SK-N-SH treated with all-trans-retinoic acid at 6 μM for 48 hours (cell line): ENCODE measurements at regions not wholly inside any gene's neighbourhood (a gene's known extent, or its start where the extent isn't known, plus 50 kb on each side); places are given as distances from the start of the nearest gene placed in this dataset.
A peak's percentile ranks its signal among the peaks of the same experiment; 100 is the strongest.

Experiments
- ATAC-seq: fragments of 200-7000 bp; cut with Tn5 transposase; 3 replicates; pipeline ENCODE4 v1.9.1; 2020; ENCODE audit warnings: mild to moderate bottlenecking, moderate library complexity
- ARNTL ChIP-seq: fragments of 450-650 bp; formaldehyde crosslinking; IDR thresholded peaks from 2 replicates; pipeline ENCODE4 v1.5.0; 2020; ENCODE audit warnings: low read depth, mild to moderate bottlenecking, moderate library complexity, borderline replicate concordance
- BACH2 ChIP-seq: fragments of 250-450 bp; sonication (Bioruptor Pico); IDR thresholded peaks from 2 replicates; pipeline ENCODE4 v1.9.0; 2021; ENCODE audit warnings: mild to moderate bottlenecking, borderline replicate concordance
- CREB5 ChIP-seq: fragments of 250-450 bp; sonication (Bioruptor Pico); IDR thresholded peaks from 2 replicates; pipeline ENCODE4 v1.5.1; 2020; ENCODE audit warnings: low read depth, mild to moderate bottlenecking, moderate library complexity
- CSRNP3 ChIP-seq: fragments of 250-450 bp; sonication (Bioruptor Pico); IDR thresholded peaks from 2 replicates; pipeline ENCODE4 v1.5.1; 2021; ENCODE audit warnings: mild to moderate bottlenecking, moderate library complexity
- ESRRG ChIP-seq: fragments of 250-450 bp; sonication (Bioruptor Pico); IDR thresholded peaks from 2 replicates; pipeline ENCODE4 v1.6.1; 2021; ENCODE audit warnings: mild to moderate bottlenecking
- ISL1 ChIP-seq: fragments of 250-450 bp; sonication (Bioruptor Pico); IDR thresholded peaks from 2 replicates; pipeline ENCODE4 v2.1.2; 2022; ENCODE audit warnings: mild to moderate bottlenecking, moderate library complexity
- OSR1 ChIP-seq: fragments of 250-450 bp; sonication (Bioruptor Pico); IDR thresholded peaks from 2 replicates; pipeline ENCODE4 v1.8.0; 2022; ENCODE audit warnings: moderate library complexity, mild to moderate bottlenecking, inconsistent platforms
- RARB ChIP-seq: fragments of 250-450 bp; sonication (Bioruptor Pico); IDR thresholded peaks from 2 replicates; pipeline ENCODE4 v1.8.0; 2021; ENCODE audit warnings: mild to moderate bottlenecking, moderate library complexity
- SNAI2 ChIP-seq: fragments of 250-450 bp; sonication (Bioruptor Pico); IDR thresholded peaks from 2 replicates; pipeline ENCODE4 v1.5.0; 2020; ENCODE audit warnings: mild to moderate bottlenecking, moderate library complexity
- TOX ChIP-seq: fragments of 250-450 bp; sonication (Bioruptor Pico); IDR thresholded peaks from 2 replicates; pipeline ENCODE4 v1.8.0; 2021; ENCODE audit warnings: mild to moderate bottlenecking, moderate library complexity, borderline replicate concordance
- ZFP30 ChIP-seq: fragments of 450-650 bp; formaldehyde crosslinking; IDR thresholded peaks from 2 replicates; pipeline ENCODE4 v1.5.0; 2022; ENCODE audit warnings: mild to moderate bottlenecking, moderate library complexity
- TF ChIP-seq, protein P1 (sequence below): fragments of 250-450 bp; sonication (Bioruptor Pico); IDR thresholded peaks from 2 replicates; pipeline ENCODE4 v1.5.0; 2020; ENCODE audit warnings: mild to moderate bottlenecking, moderate library complexity

- TF ChIP-seq ISL1, result no peak
- TF ChIP-seq TOX (CRISPR knock-in tag), result no peak
- no peak for TF ChIP-seq SNAI2 (CRISPR knock-in tag)
- TF ChIP-seq ESRRG (CRISPR knock-in tag), result no peak
- no peak for TF ChIP-seq ARNTL (CRISPR knock-in tag)
- TF ChIP-seq, protein P1, sequence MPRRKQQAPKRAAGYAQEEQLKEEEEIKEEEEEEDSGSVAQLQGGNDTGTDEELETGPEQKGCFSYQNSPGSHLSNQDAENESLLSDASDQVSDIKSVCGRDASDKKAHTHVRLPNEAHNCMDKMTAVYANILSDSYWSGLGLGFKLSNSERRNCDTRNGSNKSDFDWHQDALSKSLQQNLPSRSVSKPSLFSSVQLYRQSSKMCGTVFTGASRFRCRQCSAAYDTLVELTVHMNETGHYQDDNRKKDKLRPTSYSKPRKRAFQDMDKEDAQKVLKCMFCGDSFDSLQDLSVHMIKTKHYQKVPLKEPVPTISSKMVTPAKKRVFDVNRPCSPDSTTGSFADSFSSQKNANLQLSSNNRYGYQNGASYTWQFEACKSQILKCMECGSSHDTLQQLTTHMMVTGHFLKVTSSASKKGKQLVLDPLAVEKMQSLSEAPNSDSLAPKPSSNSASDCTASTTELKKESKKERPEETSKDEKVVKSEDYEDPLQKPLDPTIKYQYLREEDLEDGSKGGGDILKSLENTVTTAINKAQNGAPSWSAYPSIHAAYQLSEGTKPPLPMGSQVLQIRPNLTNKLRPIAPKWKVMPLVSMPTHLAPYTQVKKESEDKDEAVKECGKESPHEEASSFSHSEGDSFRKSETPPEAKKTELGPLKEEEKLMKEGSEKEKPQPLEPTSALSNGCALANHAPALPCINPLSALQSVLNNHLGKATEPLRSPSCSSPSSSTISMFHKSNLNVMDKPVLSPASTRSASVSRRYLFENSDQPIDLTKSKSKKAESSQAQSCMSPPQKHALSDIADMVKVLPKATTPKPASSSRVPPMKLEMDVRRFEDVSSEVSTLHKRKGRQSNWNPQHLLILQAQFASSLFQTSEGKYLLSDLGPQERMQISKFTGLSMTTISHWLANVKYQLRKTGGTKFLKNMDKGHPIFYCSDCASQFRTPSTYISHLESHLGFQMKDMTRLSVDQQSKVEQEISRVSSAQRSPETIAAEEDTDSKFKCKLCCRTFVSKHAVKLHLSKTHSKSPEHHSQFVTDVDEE (CRISPR knock-in tag), result no peak
- ATAC-seq, result no peak
Observed at GRCh38 chr7:131624536-131624935, 68.1 kb upstream of the PODXL start.

DNA sequence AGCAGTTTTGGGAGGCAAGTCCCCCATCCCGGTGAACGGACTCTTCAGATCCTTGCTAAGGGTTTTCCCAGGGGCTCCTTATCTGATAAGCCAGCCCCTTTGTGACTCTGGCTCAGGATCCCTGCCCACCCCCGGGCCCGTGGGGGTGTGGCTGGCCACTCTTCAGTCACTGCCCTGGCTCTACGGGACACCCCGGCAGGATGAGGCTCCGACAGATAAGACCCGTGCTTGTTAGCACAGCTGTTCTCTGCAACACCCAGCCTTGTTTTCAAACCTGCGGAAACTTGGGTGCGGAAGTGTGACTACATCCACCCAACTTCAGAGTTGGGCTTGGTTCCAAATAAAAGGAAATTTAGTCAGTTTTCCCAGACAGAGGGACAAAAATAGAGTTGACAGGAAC is 66.7 kb upstream of the PODXL start:
- no peak for ATAC-seq
- TF ChIP-seq ARNTL (CRISPR knock-in tag) (no peak), OSR1 (CRISPR knock-in tag) (no peak), CSRNP3 (CRISPR knock-in tag) (no peak), ZFP30 (no peak)

DNA sequence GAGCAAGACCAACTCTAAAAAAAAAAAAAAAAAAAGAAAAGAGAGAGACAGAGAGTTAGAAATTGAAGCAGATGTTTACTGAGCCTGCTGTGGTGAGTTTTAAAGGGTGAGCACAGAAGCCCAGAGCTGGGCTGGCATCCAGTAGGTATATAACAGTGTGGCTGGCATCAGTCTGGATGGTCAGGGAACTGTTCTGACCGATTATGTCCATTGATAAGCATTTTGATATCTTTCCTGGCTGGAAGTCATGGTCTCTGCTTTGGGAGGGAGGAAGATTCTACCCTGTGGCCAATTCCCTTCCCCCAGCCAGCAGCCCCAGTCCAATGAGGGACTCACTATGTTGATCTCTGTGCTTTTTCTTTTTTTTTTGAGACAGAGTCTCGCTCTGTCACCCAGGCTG is 65.2 kb upstream of the PODXL start:
- TF ChIP-seq OSR1 (CRISPR knock-in tag), result no peak
- TF ChIP-seq, protein P1 (CRISPR knock-in tag), result peak; percentile 56; the same call in 1 of the 2 replicates
- peak; percentile 18 for ATAC-seq

- peak; percentile 20 for ATAC-seq
- TF ChIP-seq BACH2 (CRISPR knock-in tag) (no peak), TOX (CRISPR knock-in tag) (no peak), CREB5 (CRISPR knock-in tag) (no peak), OSR1 (CRISPR knock-in tag) (no peak), ARNTL (CRISPR knock-in tag) (no peak), ZFP30 (no peak), RARB (no peak), CSRNP3 (CRISPR knock-in tag) (no peak), ISL1 (no peak)
- TF ChIP-seq, protein P1 (CRISPR knock-in tag), result no peak
Observed at GRCh38 chr7:131620673-131621609, 64.5 kb upstream of the PODXL start.
